ENCODE measurements at regions not wholly inside any gene's neighbourhood (a gene's known extent, or its start where the extent isn't known, plus 50 kb on each side); places are given as distances from the start of the nearest gene placed in this dataset.

DNA sequence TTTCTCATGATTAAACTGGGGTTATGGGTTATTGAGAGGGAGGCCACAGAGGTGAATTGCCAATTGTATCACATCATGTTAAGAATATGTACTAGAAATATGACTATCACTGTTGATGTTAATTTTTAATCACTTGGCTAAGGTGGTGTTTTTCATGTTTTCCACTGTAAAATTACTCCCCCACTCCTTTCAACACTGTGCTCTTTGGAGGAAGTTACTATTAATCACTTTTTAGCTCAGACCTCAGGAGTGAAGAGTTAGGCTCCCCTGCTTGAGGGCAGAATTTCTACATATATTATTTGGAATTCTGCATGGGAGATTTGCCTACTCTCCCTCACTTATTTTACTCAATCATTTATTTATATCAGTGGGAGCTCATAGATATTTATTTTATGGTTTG is 76.0 kb upstream of the OSR1 start:
- TF ChIP-seq EZH2 (IDR thresholded peaks at IDR 0.05; ENCODE audit: insufficient read depth, poor library complexity, severe bottlenecking) (no peak), EZH2phosphoT487 (IDR thresholded peaks at IDR 0.05; ENCODE audit: insufficient read depth, low read depth) (no peak)
